GM20000 (cell line): ENCODE measurements at regions not wholly inside any gene's neighbourhood (a gene's known extent, or its start where the extent isn't known, plus 50 kb on each side); places are given as distances from the start of the nearest gene placed in this dataset.

Experiments
- DNase-seq: peaks from one replicate; pipeline ENCODE4 v3.0.0; 2012; ENCODE audit warnings: low spot score
- TF ChIP-seq, protein P1 (sequence below): IDR thresholded peaks from 2 replicates; pipeline ENCODE4 v1.5.1; 2012; ENCODE audit warnings: mild to moderate bottlenecking, control low read depth; ENCODE audit errors: extremely low read depth, missing control alignments

DNA sequence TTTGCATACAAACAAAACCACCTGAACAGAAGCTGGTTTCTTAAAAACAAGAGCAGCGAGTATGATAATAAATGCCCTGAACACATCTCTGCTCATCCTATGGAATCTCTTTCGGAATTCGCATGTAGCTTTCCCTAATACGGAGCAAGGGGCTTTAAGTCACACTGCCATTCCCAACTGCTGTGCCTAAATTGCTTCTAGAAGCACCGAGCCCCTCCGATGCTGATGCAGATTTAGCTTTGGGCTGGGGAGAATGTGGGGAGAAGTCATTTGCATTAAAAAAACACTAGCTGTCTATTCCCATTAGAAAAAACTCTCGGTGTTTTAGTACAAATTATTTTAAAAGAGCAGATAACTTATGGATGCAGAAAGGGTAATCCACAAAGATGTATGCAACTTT lies 76.9 kb downstream of the CD83 start:
- TF ChIP-seq, protein P1, sequence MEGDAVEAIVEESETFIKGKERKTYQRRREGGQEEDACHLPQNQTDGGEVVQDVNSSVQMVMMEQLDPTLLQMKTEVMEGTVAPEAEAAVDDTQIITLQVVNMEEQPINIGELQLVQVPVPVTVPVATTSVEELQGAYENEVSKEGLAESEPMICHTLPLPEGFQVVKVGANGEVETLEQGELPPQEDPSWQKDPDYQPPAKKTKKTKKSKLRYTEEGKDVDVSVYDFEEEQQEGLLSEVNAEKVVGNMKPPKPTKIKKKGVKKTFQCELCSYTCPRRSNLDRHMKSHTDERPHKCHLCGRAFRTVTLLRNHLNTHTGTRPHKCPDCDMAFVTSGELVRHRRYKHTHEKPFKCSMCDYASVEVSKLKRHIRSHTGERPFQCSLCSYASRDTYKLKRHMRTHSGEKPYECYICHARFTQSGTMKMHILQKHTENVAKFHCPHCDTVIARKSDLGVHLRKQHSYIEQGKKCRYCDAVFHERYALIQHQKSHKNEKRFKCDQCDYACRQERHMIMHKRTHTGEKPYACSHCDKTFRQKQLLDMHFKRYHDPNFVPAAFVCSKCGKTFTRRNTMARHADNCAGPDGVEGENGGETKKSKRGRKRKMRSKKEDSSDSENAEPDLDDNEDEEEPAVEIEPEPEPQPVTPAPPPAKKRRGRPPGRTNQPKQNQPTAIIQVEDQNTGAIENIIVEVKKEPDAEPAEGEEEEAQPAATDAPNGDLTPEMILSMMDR = no peak
- no peak for DNase-seq

DNA sequence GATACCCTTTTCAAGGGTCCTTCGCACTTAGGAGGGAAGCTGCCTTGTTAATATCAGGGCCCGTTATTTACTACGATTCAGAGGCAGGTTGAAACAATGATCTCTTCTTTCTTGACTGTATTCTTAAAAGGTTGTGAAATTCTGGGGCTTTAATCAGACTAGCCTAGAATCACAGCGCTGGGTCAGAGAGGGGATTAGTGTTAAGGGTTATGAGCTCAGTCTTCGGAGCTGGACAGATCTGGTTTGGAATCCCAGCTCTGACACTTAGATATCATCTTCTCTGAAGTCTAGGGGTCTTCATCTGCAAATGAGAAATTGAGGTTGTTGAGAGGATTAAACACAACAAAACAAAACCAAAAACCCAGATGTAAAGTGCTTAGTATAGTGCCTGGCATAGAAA lies 77.4 kb downstream of the CD83 start:
- DNase-seq = no peak
- TF ChIP-seq, protein P1 = no peak

DNA sequence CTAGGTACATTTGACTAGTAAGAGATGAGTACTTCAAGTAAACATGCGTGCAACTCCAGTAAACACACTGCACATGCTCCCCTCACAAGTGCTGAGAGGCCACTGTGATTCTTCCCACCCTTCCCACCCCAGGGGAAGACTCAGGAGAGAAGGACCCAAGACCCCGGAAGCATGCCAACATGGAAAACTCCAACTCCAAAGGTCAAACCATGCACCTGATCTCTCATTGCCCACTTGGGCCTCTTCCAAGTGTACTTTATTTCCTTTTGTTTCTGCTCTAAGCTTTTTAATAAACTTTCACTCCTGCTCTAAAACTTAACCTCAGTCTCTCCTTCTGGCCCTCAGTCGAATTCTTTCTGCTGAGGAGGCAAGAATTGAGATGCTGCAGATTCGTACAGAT lies 78.5 kb downstream of the CD83 start:
- DNase-seq = no peak
- TF ChIP-seq, protein P1 = no peak

DNA sequence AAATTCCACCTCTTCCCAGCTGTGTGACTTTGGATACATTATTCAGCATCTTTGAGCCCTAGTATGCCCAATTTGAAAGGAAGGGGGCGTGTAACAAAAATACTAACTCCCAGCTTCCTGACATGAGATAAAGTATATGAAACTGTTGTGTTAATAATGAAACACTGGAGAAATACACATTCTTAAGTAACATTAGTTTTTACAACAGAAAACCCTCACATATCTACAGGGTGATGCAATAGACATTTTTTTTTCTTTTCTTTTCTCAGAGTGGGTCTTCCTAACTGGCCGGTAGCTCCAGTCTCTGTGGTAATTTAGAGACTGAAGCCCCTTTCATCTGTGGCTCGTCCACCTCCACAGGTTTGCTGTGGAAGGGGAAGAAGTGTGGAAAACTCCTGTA lies 79.5 kb downstream of the CD83 start:
- DNase-seq = no peak
- TF ChIP-seq, protein P1 = no peak

DNA sequence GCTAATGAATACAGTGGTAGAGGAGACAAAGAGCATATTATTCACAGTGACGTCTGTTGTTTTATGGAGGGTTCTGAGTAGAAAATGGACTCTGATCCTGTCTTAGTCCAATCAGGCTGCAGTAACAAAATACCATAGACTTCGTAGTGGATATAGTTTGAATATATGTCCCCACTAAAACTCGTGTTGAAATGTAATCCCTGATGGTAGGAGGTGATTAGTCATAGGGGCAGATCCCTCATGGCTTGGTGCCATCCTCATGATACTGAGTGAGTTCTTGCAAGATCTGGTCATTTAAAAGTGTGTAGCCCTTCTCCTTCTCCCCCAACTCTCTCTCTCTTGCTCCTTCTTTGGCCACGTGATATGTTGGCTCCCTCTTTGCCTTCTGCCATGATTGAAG lies 82.5 kb downstream of the CD83 start:
- DNase-seq = no peak
- TF ChIP-seq, protein P1 = no peak

DNA sequence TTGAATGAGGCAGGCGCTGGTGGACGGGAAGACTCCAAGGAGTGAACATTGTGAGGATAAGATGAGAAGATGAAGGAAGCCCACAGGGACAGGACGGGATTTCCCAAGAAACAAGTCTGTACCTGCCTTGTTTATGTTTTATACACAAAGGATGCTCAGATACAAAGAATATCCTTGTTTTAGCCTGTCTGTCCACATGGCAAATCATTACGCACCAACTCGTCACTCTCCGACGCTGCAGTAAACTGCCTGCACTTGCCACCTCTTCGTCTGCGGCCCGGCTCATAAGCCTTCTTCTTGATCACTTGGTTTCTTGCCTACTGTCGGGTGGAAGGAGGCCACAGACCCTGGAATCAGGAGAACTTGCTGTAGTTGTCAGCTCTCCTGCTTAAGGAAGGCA lies 85.4 kb downstream of the CD83 start:
- TF ChIP-seq, protein P1 = no peak
- no peak for DNase-seq

DNA sequence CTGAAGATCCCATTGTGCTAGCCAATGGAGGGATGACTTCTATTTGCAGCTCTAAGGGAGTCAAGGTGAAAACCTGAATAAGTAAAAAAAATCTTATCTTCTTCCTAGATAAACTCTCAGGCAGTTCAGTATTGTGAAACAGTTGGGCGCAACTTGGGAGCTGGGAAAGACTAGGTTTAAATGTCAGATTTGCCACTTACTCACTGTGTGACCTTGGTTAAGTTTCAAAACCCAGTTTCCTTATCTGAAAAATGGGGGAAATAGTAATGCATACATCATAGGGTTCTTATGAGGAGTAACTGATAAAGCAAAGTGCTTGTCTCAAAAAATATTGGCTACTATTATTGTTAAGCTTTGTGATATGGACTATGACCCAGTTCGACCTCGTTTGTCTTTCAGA lies 88.8 kb downstream of the CD83 start:
- DNase-seq = no peak
- TF ChIP-seq, protein P1 = no peak

DNA sequence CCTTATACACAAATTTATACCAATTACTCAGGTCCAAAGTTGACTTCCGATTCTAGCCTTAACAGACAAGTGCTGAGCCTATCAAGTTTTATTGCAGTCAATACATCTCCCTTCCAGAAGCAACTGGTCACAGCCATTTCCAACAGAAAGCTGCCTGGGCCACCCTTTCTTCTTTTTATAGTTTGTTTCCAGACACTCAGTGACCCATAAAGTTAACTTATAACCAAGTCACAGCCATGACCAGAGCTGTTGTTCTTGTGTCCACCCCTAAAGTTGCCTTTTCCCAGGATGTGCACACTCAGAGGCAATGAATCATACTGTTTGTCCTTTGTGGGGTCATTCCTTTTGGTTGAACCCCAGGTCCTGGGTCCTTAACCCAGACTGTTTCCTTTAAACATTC lies 89.9 kb downstream of the CD83 start:
- TF ChIP-seq, protein P1 = no peak
- DNase-seq = no peak
